ENCODE measurements at regions not wholly inside any gene's neighbourhood (a gene's known extent, or its start where the extent isn't known, plus 50 kb on each side); places are given as distances from the start of the nearest gene placed in this dataset.
"Not testable (repeated sequence)": the region's sequence is repeated elsewhere in the genome, so short reads cannot be mapped to it uniquely, and the experiment has no call there.

DNA sequence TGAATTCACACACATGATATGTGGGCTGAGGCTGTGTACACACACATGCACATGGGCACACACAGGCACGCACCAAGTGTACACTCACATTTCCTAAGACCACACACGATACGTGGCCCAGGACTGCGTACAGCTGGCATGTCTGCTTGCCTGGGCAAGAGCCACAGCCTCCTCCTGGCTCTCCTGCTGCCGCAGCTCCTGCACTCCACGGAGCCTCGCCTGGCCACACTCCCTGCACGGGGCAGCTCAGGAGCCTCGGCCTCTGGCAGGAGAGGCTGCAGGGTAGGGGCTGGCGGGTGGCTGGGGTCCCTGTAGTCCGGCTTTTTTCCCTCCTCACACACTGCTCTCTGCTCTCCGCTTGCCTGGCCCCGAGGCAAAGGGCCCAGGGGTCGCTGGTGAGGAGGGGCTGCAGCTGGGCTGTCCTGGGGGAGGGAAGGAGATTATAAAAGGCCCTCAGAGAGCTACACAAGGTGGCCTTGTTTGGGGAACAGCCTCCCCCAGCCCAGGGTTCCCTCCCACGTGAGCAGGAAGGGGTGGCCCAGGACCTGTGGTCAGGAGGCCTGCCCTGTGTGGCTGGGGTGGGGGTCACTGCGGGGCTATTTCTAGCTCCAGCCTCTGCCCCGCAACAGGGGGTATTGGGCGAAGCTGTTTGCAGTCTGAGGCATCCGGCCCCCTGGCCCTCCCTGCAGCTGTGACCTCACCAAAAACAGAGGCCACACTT lies 89.0 kb upstream of the SFSWAP start:
- Histone ChIP-seq H3K36me3 (ENCODE audit: control insufficient read depth, insufficient read depth, low read length) (no peaks in the 10 kb centered on the region), H3K4me3 (ENCODE audit: low read depth, low read length) (no peak overlapping the region), H3K27me3 (ENCODE audit: control insufficient read depth, insufficient read depth, low read length) (no peaks in the 10 kb centered on the region)
- TF ChIP-seq, protein P1, sequence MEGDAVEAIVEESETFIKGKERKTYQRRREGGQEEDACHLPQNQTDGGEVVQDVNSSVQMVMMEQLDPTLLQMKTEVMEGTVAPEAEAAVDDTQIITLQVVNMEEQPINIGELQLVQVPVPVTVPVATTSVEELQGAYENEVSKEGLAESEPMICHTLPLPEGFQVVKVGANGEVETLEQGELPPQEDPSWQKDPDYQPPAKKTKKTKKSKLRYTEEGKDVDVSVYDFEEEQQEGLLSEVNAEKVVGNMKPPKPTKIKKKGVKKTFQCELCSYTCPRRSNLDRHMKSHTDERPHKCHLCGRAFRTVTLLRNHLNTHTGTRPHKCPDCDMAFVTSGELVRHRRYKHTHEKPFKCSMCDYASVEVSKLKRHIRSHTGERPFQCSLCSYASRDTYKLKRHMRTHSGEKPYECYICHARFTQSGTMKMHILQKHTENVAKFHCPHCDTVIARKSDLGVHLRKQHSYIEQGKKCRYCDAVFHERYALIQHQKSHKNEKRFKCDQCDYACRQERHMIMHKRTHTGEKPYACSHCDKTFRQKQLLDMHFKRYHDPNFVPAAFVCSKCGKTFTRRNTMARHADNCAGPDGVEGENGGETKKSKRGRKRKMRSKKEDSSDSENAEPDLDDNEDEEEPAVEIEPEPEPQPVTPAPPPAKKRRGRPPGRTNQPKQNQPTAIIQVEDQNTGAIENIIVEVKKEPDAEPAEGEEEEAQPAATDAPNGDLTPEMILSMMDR (IDR thresholded peaks at IDR 0.05; ENCODE audit: insufficient read depth, low read depth, low read length): no peak
- ChIA-PET CTCF (no interaction called here), POLR2A (no interaction called here)
- DNase-seq (ENCODE audit: low read depth): no peak

GRCh38 chr12:131622422-131622955 lies 88.4 kb upstream of the SFSWAP start:
- ChIA-PET POLR2A (no interaction called here), CTCF (no interaction called here)
- Histone ChIP-seq H3K4me3 (ENCODE audit: low read depth, low read length) (no peak overlapping the region), H3K36me3 (ENCODE audit: control insufficient read depth, insufficient read depth, low read length) (no peaks in the 10 kb centered on the region), H3K27me3 (ENCODE audit: control insufficient read depth, insufficient read depth, low read length) (no peaks in the 10 kb centered on the region)
- no peak for DNase-seq (ENCODE audit: low read depth)
- TF ChIP-seq, protein P1 (IDR thresholded peaks at IDR 0.05; ENCODE audit: insufficient read depth, low read depth, low read length): no peak

- H3K4me3 ChIP-seq (ENCODE audit: low read depth, low read length); DNase-seq (ENCODE audit: low read depth); H3K36me3 ChIP-seq (ENCODE audit: control insufficient read depth, insufficient read depth, low read length); POLR2A ChIA-PET; CTCF ChIA-PET; H3K27me3 ChIP-seq (ENCODE audit: control insufficient read depth, insufficient read depth, low read length): not testable (repeated sequence)
- TF ChIP-seq, protein P1 (IDR thresholded peaks at IDR 0.05; ENCODE audit: insufficient read depth, low read depth, low read length): 0 out of 2 replicates have a peak, but pooled peaks have one; percentile 4
Observed at GRCh38 chr12:131623404-131624368, 87.2 kb upstream of the SFSWAP start.

GRCh38 chr12:131624369-131624739 lies 86.5 kb upstream of the SFSWAP start:
- H3K27me3 ChIP-seq (ENCODE audit: control insufficient read depth, insufficient read depth, low read length); H3K4me3 ChIP-seq (ENCODE audit: low read depth, low read length); POLR2A ChIA-PET; H3K36me3 ChIP-seq (ENCODE audit: control insufficient read depth, insufficient read depth, low read length); DNase-seq (ENCODE audit: low read depth); CTCF ChIA-PET: not testable (repeated sequence)

DNA sequence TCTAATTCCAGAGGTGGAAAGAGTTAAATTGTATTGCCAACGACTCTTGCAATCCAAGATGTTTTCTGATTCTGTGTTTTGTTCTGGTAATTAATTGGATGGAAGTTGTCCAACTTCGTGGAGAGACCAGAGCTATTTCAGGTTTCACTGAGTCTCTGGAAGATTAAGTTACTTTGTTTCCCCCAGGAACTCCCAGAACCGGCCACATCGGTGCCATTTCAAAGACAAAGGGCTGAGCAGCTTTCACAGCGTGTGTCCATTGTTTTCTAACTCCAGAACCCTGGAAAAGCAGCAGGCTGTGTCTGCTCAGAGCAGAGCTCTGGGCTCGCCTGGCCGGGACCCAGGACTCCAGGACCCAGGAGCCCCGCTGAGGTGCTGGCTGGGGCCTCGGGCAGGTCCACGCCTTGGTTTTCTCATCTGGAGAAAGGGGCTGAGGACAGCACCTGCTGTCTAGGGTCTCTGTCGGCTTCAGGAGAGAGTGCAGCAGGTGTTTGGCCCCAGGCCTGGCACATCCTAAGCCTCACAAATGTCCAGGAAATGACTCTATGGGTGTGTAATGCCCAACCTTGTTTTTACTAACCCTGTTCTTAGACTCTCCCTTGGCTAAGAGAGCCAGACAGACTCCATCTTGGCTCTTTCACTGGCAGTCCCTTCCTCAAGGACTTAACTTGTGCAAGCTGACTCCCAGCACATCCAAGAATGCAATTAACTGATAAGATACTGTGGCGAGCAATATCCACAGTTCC lies 86.0 kb upstream of the SFSWAP start:
- H3K27me3 ChIP-seq (ENCODE audit: control insufficient read depth, insufficient read depth, low read length); H3K4me3 ChIP-seq (ENCODE audit: low read depth, low read length); DNase-seq (ENCODE audit: low read depth); H3K36me3 ChIP-seq (ENCODE audit: control insufficient read depth, insufficient read depth, low read length); POLR2A ChIA-PET; CTCF ChIA-PET: not testable (repeated sequence)

DNA sequence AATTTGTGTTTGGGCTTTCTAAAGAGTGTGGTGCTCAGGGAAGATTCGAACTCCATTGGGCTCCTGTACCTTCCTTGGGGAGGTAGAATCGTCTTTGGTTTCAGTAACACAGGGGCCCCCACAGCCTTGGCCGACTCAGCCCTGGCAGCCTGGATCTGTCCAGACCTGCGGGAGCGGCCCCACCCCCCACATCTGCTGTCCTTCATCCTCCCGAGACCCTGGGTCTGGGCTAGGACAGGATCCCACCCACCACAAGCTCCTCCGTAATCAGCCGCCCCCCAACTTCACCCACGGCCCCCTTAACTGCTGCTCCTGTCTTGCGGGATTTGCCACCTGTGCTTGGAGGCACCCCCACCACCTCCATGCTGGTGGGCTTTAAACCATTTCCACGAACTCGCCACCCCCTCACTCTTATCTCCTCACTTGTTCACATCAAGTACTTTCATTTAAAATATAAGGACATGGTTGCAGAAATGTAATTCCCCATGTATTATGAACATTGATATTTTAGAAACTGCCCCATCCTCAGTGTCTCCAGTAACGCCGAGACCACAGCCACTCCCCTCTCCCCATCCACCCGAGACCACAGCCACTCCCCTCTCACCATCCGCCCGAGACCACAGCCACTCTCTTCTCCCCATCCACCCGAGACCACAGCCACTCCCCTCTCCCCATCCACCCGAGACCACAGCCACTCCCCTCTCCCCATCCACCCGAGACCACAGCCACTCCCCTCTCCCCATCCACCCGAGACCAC lies 84.7 kb upstream of the SFSWAP start:
- CTCF ChIA-PET; POLR2A ChIA-PET; DNase-seq (ENCODE audit: low read depth); H3K4me3 ChIP-seq (ENCODE audit: low read depth, low read length); H3K36me3 ChIP-seq (ENCODE audit: control insufficient read depth, insufficient read depth, low read length); H3K27me3 ChIP-seq (ENCODE audit: control insufficient read depth, insufficient read depth, low read length): not testable (repeated sequence)

- H3K27me3 ChIP-seq (ENCODE audit: control insufficient read depth, insufficient read depth, low read length); DNase-seq (ENCODE audit: low read depth); H3K36me3 ChIP-seq (ENCODE audit: control insufficient read depth, insufficient read depth, low read length); POLR2A ChIA-PET; H3K4me3 ChIP-seq (ENCODE audit: low read depth, low read length); CTCF ChIA-PET: not testable (repeated sequence)
Observed at GRCh38 chr12:131627151-131628022, 83.5 kb upstream of the SFSWAP start.
